ENCODE measurements at regions not wholly inside any gene's neighbourhood (a gene's known extent, or its start where the extent isn't known, plus 50 kb on each side); places are given as distances from the start of the nearest gene placed in this dataset.
"Not testable (repeated sequence)": the region's sequence is repeated elsewhere in the genome, so short reads cannot be mapped to it uniquely, and the experiment has no call there.

GRCh38 chr6:40146902-40147301, 212.6 kb upstream of the MOCS1 start:
- DNase-seq, result no peak

- no peak for DNase-seq
Observed at GRCh38 chr6:40139447-40139846, 205.2 kb upstream of the MOCS1 start.

- no peak for DNase-seq
Observed at GRCh38 chr6:40138273-40138720, 204.0 kb upstream of the MOCS1 start.

- no peak for DNase-seq
Observed at GRCh38 chr6:40135491-40136072, 201.3 kb upstream of the MOCS1 start.

GRCh38 chr6:40133981-40134380, 199.7 kb upstream of the MOCS1 start:
- DNase-seq, result not testable (repeated sequence)

- no peak for DNase-seq
Observed at GRCh38 chr6:40131675-40132074, 197.4 kb upstream of the MOCS1 start.

- DNase-seq, result no peak
Observed at GRCh38 chr6:40128127-40128526, 193.9 kb upstream of the MOCS1 start.

- no peak for DNase-seq
Observed at GRCh38 chr6:40125680-40126394, 191.6 kb upstream of the MOCS1 start.

- DNase-seq, result no peak
Observed at GRCh38 chr6:40124924-40125323, 190.7 kb upstream of the MOCS1 start.

GRCh38 chr6:40116832-40117231, 182.6 kb upstream of the MOCS1 start:
- DNase-seq, result no peak

GRCh38 chr6:40112350-40112749, 178.1 kb upstream of the MOCS1 start:
- DNase-seq, result no peak

GRCh38 chr6:40108736-40109135, 174.5 kb upstream of the MOCS1 start:
- no peak for DNase-seq

GRCh38 chr6:40106840-40107239, 172.6 kb upstream of the MOCS1 start:
- no peak for DNase-seq

- no peak for DNase-seq
Observed at GRCh38 chr6:40098774-40099173, 164.5 kb upstream of the MOCS1 start.

- no peak for DNase-seq
Observed at GRCh38 chr6:40097590-40097989, 163.3 kb upstream of the MOCS1 start.

- no peak for DNase-seq
Observed at GRCh38 chr6:40083141-40083920, 149.1 kb upstream of the MOCS1 start.

- DNase-seq, result no peak
Observed at GRCh38 chr6:40082278-40083043, 148.2 kb upstream of the MOCS1 start.

- DNase-seq, result no peak
Observed at GRCh38 chr6:40077736-40078135, 143.5 kb upstream of the MOCS1 start.

GRCh38 chr6:40077315-40077714, 143.1 kb upstream of the MOCS1 start:
- no peak for DNase-seq

- DNase-seq, result no peak
Observed at GRCh38 chr6:40075056-40075590, 140.9 kb upstream of the MOCS1 start.

- DNase-seq, result no peak
Observed at GRCh38 chr6:40074306-40075055, 140.2 kb upstream of the MOCS1 start.

- DNase-seq, result no peak
Observed at GRCh38 chr6:40066372-40066771, 132.1 kb upstream of the MOCS1 start.
